HEK293T (cell line): ENCODE measurements at regions not wholly inside any gene's neighbourhood (a gene's known extent, or its start where the extent isn't known, plus 50 kb on each side); places are given as distances from the start of the nearest gene placed in this dataset.
"Not testable (repeated sequence)": the region's sequence is repeated elsewhere in the genome, so short reads cannot be mapped to it uniquely, and the experiment has no call there.

ENCODE experiments used
- CTCF ChIA-PET: fragments of 350-600 bp; formaldehyde crosslinking; extraction: SDS; loops from one replicate; lab custom pipeline; 2021; ENCODE audit warnings: antibody characterized with exemption, inconsistent platforms; lab: Yijun Ruan, JAX
- POLR2A ChIA-PET: fragments of 350-600 bp; formaldehyde crosslinking; extraction: SDS; loops from one replicate; lab custom pipeline; 2020; ENCODE audit warnings: antibody characterized with exemption, inconsistent platforms; lab: Yijun Ruan, JAX
- DNase-seq: peaks from one replicate; pipeline ENCODE4 v3.0.0; 2012; ENCODE audit warnings: mixed read lengths; ENCODE audit errors: extremely low spot score
- ARNT ChIP-seq: fragments of 450-650 bp; IDR thresholded peaks from 2 replicates; pipeline ENCODE4 v1.6.1; 2017; ENCODE audit warnings: mild to moderate bottlenecking
- BHLHE40 ChIP-seq: fragments of 450-650 bp; IDR thresholded peaks from 2 replicates; pipeline ENCODE4 v1.6.1; 2016; ENCODE audit warnings: mild to moderate bottlenecking, moderate library complexity, borderline replicate concordance
- CTBP1 ChIP-seq: fragments of 450-650 bp; IDR thresholded peaks from 2 replicates; pipeline ENCODE4 v1.6.1; 2016; ENCODE audit warnings: borderline replicate concordance
- ELF4 ChIP-seq: fragments of 450-650 bp; IDR thresholded peaks from 2 replicates; pipeline ENCODE4 v1.6.1; 2017; ENCODE audit warnings: antibody characterized with exemption
- FOXA1 ChIP-seq: fragments of 450-650 bp; IDR thresholded peaks from 2 replicates; pipeline ENCODE4 v1.6.1; 2016; ENCODE audit warnings: mild to moderate bottlenecking
- FOXK2 ChIP-seq: fragments of 450-650 bp; IDR thresholded peaks from 2 replicates; pipeline ENCODE4 v1.6.1; 2016; ENCODE audit warnings: mild to moderate bottlenecking
- FOXM1 ChIP-seq: fragments of 450-650 bp; IDR thresholded peaks from 2 replicates; pipeline ENCODE4 v1.6.1; 2017; ENCODE audit warnings: mild to moderate bottlenecking, borderline replicate concordance
- HDGF ChIP-seq: fragments of 450-650 bp; IDR thresholded peaks from 2 replicates; pipeline ENCODE4 v1.6.1; 2017; ENCODE audit warnings: antibody characterized with exemption, borderline replicate concordance
- L3MBTL2 ChIP-seq: fragments of 450-650 bp; conservative IDR thresholded peaks from 2 replicates; pipeline ENCODE4 v1.6.1; 2016; ENCODE audit warnings: mild to moderate bottlenecking
- LEF1 ChIP-seq: fragments of 450-650 bp; IDR thresholded peaks from 2 replicates; pipeline ENCODE4 v1.6.1; 2017; ENCODE audit warnings: mild to moderate bottlenecking, borderline replicate concordance
- NFRKB ChIP-seq: fragments of 450-650 bp; IDR thresholded peaks from 2 replicates; pipeline ENCODE4 v1.6.1; 2016; ENCODE audit warnings: mild to moderate bottlenecking, moderate library complexity
- SP1 ChIP-seq: fragments of 450-650 bp; IDR thresholded peaks from 2 replicates; pipeline ENCODE4 v1.6.1; 2017
- SUZ12 ChIP-seq: fragments of 450-650 bp; IDR thresholded peaks from 2 replicates; pipeline ENCODE4 v1.6.1; 2016; ENCODE audit warnings: mild to moderate bottlenecking
- TARDBP ChIP-seq: fragments of 450-650 bp; IDR thresholded peaks from 2 replicates; pipeline ENCODE4 v1.6.1; 2016
- ZNF384 ChIP-seq: fragments of 450-650 bp; IDR thresholded peaks from 2 replicates; pipeline ENCODE4 v1.6.1; 2016
- TF ChIP-seq, protein P1 (sequence below): fragments of 450-650 bp; IDR thresholded peaks from 2 replicates; pipeline ENCODE4 v1.6.1; 2016

DNA sequence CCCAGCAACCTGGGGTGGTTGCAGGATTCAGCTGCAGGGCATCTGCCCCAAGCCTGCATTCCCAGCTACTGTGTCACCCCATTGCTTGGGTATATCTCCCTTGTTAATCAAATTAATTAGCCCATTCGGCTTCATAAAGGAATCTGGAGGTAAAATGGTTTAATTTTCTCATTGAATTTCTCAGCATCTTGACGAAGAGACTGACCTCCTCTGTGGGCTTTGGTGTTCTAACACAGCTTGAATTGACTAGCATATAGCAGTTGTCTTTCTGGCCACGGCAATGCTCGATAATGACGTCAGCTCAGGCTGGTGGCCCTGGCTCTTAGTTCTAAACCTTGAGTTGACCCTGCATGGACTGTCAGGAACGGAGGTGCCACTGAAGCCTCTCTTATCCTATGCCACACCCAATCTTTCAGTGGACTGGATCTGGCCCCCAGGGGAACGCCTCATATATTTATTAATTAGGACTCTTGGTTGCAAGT is 72.4 kb downstream of the MSX2 start:
- TF ChIP-seq CTBP1 (no peak), LEF1 (no peak), SUZ12 (no peak), L3MBTL2 (no peak), ZNF384 (no peak), HDGF (no peak), BHLHE40 (no peak), FOXK2 (no peak), NFRKB (no peak), ELF4 (no peak), FOXA1 (no peak), FOXM1 (no peak), TARDBP (no peak), SP1 (no peak), ARNT (no peak)
- TF ChIP-seq, protein P1, sequence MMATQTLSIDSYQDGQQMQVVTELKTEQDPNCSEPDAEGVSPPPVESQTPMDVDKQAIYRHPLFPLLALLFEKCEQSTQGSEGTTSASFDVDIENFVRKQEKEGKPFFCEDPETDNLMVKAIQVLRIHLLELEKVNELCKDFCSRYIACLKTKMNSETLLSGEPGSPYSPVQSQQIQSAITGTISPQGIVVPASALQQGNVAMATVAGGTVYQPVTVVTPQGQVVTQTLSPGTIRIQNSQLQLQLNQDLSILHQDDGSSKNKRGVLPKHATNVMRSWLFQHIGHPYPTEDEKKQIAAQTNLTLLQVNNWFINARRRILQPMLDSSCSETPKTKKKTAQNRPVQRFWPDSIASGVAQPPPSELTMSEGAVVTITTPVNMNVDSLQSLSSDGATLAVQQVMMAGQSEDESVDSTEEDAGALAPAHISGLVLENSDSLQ = no peak
- CTCF ChIA-PET = interaction anchor here (0.9 kb wide), 1 partner anchor 377 kb away, joined by 4 read pairs; no protein-coding TSS in a partner anchor
- no peak for DNase-seq
- POLR2A ChIA-PET = no interaction called here

DNA sequence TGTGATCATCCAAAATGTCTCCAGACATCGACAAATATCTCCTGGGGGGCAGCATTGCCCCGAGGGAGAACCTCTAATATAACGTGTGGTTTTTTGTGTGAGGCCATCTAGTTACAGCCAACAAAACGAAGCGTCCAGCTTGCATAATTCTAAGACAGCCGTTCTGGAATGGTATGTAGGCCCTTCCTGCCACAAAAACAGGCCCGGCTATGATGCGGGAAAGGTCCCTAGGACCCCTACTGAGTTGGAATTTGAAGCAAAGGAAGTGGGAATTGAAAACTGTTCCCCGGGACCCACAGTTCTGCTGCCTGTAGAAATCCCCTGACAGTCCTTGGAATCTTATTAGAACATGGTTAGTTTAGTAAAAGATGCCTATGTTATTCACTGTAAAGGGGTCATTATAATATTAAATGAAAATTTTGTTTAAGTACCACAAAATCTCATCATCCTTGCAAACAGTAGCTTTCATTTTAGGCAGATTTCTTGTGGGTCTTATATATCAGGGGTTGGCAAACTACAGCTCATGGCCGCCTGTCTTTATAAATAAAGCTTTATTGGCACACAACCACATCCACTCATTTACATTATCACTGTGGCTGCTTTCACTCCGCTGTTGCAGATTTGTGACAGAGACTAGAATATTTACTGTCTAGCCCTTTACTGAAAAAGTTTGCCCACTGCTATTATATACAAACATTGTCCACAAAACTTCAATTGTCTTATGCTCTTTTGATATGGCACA is 70.7 kb downstream of the MSX2 start:
- CTCF ChIA-PET = interaction anchor here (1.8 kb wide), 1 partner anchor 15 kb away, joined by 6 read pairs; no protein-coding TSS in a partner anchor
- no peak for TF ChIP-seq LEF1
- no peak for TF ChIP-seq FOXK2
- no peak for TF ChIP-seq SP1
- TF ChIP-seq CTBP1 = no peak
- TF ChIP-seq ARNT = no peak
- no peak for TF ChIP-seq TARDBP
- TF ChIP-seq NFRKB = no peak
- POLR2A ChIA-PET = no interaction called here
- no peak for DNase-seq

DNA sequence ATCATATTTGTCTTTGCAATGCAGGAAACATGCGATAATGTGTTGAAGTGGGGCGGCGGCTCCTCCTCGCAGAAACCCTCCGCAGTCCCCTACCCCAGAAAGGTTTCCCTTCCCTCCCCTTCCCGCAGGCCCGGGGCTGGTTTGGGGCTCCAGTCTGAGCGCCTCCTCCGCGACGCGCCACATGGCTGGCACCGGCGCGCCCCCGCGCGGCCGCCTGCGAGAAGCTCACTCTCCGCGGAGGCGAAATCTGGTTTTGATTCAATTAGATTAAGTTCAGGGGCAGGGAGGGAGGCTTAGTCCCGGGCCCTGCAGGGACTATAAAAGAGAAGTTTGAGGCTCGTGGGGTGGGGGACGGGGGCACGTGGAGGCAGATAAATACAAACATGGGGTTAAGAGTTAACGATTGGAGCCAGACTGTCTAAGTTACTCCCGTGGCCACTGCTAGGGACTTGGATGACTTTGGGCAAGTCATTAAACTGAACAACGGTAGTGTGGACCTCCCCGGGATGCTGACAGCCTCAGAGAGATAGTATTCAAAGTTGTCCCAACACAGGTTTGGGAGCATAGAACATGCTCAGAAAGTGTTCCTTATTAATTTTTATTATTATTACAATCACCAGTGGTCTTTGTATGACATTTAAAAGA is 69.4 kb downstream of the MSX2 start:
- ChIA-PET CTCF (interaction anchor here (0.6 to 2.9 kb wide), 7 partner anchors 16 to 395 kb away, joined by 3 to 12 read pairs (median 4); no protein-coding TSS in a partner anchor), POLR2A (no interaction called here)
- TF ChIP-seq BHLHE40 = no peak
- TF ChIP-seq HDGF = no peak
- no peak for TF ChIP-seq FOXA1
- no peak for TF ChIP-seq LEF1
- no peak for TF ChIP-seq CTBP1
- peak; percentile 54 for TF ChIP-seq L3MBTL2
- DNase-seq = peak; percentile 88

DNA sequence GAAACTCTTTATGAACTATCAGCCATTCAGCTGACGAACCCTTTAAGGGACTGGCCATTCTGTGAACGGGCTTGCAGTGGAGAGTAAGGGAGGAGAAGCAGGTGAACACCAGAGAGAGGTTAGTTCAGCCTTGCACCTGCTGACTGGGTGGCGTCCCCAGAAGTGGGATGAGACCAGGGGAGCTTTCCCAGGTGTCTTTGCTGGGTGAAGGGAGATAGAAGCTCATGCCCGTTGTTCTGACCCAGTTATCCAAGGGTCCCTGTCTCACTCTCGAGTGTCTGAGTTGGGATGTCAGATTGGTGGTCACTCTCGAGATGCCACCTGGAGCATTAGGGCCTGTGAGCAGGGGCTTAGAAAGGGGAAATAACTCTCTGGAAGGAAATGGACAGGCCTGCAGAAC is 68.7 kb downstream of the MSX2 start:
- CTCF ChIA-PET = interaction anchor here (0.5 to 2.9 kb wide), 6 partner anchors 15 to 749 kb away, joined by 3 to 12 read pairs (median 4); no protein-coding TSS in a partner anchor
- DNase-seq = no peak
- POLR2A ChIA-PET = no interaction called here

DNA sequence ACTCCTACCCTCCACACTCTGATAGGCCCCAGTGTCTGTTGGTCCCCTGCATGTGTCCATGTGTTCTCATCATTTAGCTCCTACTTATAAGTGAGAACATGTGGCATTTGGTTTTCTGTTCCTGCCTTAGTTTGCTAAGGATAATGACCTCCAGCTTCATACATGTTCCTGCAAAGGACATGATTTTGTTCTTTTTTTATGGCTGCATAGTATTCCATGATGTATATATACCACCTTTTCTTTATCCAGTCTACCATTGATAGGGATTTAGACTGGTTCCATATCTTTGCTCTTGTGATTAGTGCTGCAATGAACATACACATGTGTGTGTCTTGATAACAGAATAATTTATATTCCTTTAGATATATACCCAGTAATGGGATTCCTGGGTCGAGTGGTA is 67.9 kb downstream of the MSX2 start:
- DNase-seq, POLR2A ChIA-PET: not testable (repeated sequence)
- CTCF ChIA-PET = interaction anchor here (0.7 to 2.9 kb wide), 2 partner anchors 60 to 373 kb away, joined by 3 to 12 read pairs; no protein-coding TSS in a partner anchor

More for the DNA sequence above, 68.7 kb downstream of the MSX2 start:
- TF ChIP-seq ELF4 = no peak
- TF ChIP-seq ZNF384 = no peak
- TF ChIP-seq L3MBTL2 = no peak
- TF ChIP-seq HDGF = no peak

DNA sequence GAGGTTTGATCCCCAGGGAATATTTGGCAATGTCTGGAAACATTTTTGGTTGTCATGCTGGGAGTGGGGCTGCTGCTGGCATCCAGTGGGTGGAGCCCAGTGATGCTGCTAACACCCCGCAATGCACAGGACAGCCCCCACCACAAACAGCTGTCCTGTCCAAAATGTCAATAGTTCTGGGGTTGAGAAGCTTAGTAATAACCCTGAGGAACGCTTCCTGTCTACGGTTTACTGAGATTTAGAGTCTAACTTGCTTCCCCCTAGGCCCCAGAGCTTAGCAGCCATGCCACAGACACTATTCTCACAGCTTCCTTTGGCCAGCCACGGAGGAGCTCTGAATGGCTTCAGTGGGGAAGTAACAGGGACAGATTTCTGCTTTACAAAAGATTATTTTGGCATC is 66.5 kb downstream of the MSX2 start:
- ChIA-PET CTCF (no interaction called here), POLR2A (no interaction called here)
- DNase-seq = no peak
- TF ChIP-seq ZNF384 = no peak
- TF ChIP-seq FOXM1 = no peak
- no peak for TF ChIP-seq ARNT
- no peak for TF ChIP-seq FOXK2
- no peak for TF ChIP-seq CTBP1
- TF ChIP-seq LEF1 = no peak
- TF ChIP-seq NFRKB = no peak
- TF ChIP-seq, protein P1 = no peak

DNA sequence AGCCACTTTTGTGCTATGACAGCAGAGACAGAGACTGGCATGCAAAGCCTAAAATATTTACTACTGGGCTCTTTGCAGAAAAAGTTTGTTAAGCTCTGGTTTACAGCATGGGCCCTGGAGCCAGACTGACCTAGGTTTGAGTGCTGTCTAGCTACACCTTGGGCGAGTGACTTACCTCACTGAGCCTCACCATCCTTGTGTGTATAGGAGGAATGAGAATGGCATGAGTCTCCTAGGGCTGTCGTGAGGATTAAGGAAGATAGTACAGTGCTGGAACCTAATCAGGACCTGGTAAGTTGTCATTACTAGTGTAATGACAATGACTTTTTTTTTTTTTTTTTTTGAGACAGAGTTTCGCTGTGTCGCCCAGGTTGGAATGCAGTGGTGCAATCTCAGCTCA is 65.2 kb downstream of the MSX2 start:
- POLR2A ChIA-PET = no interaction called here
- no peak for TF ChIP-seq LEF1
- no peak for TF ChIP-seq HDGF
- TF ChIP-seq ZNF384 = no peak
- no peak for DNase-seq
- CTCF ChIA-PET = no interaction called here
